ENCODE measurements at regions not wholly inside any gene's neighbourhood (a gene's known extent, or its start where the extent isn't known, plus 50 kb on each side); places are given as distances from the start of the nearest gene placed in this dataset.

DNA sequence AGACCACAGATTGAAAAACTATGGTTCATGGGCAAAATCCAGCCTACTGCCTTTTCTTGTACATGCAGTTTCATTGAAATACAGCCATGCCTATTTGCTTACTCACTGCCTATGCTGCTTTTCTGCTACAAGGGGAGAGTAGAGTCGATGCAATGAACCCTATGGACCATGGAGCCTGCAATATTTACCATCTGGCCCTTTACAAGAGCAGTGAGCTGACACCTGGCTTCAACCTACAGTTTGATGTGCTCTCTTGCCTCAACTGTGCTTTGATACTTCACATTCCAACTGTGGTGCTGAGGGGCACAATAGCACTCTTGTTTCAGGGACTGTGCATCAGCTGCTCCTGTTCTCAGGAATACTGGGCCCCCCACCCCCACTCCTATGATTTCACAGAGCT lies 239.5 kb upstream of the SORL1-AS1 start:
- Histone ChIP-seq H2BK12ac (ENCODE audit: insufficient read length, low read depth, low read length) (no peak overlapping the region), H4K20me1 (ENCODE audit: control insufficient read depth, insufficient read depth, insufficient read length) (no peaks in the 10 kb centered on the region), H3K4ac (ENCODE audit: low read depth, low read length) (no peak overlapping the region), H3K14ac (ENCODE audit: insufficient read depth, low read length) (no peak overlapping the region), H4K91ac (ENCODE audit: insufficient read length, low read depth, low read length) (no peak overlapping the region), H2AK5ac (ENCODE audit: insufficient read length, low read length) (no peak overlapping the region), H2BK120ac (ENCODE audit: low read depth, low read length, poor library complexity, severe bottlenecking) (no peak overlapping the region), H3K27ac (ENCODE audit: insufficient read length, low read depth, low read length) (no peak overlapping the region), H3K56ac (ENCODE audit: insufficient read length, low read depth, low read length) (no peak overlapping the region), H3K4me2 (ENCODE audit: insufficient read depth, insufficient read length, low read length) (no peak overlapping the region), H2AFZ (ENCODE audit: low read length) (no peak overlapping the region), H3K79me2 (ENCODE audit: insufficient read depth, low read length) (no peaks in the 10 kb centered on the region), H3K23ac (ENCODE audit: insufficient read length, low read depth, low read length) (no peak overlapping the region), H3K4me1 (ENCODE audit: insufficient read depth, low read length) (peaks cover 12% of the 10 kb centered on the region), H2BK5ac (ENCODE audit: insufficient read length, low read length) (no peak overlapping the region), H4K5ac (ENCODE audit: insufficient read length, low read depth, low read length) (no peak overlapping the region), H2BK15ac (ENCODE audit: low read depth, low read length) (no peak overlapping the region), H3K79me1 (ENCODE audit: insufficient read depth, low read depth, low read length, poor library complexity, severe bottlenecking) (no peaks in the 10 kb centered on the region), H3K27me3 (ENCODE audit: insufficient read depth, low read length) (no peaks in the 10 kb centered on the region), H2BK20ac (ENCODE audit: low read depth, low read length, poor library complexity, severe bottlenecking) (no peak overlapping the region), H3K23me2 (ENCODE audit: insufficient read length, low read depth, low read length, poor library complexity, severe bottlenecking) (no peaks in the 10 kb centered on the region), H3K9ac (ENCODE audit: extremely low read depth, insufficient read length, low read length) (no peak overlapping the region), H3K9me3 (ENCODE audit: control insufficient read depth, low read depth, low read length) (no peaks in the 10 kb centered on the region), H3T11ph (ENCODE audit: low read length) (no peak overlapping the region), H3K18ac (ENCODE audit: insufficient read length, low read depth, low read length) (no peak overlapping the region), H4K8ac (replicated peaks; ENCODE audit: insufficient read length, low read depth, low read length) (no peak overlapping the region)
- Mint-ChIP-seq H3K9me3 (no peaks in the 10 kb centered on the region), H3K4me1 (peaks cover 27 to 34% of the 10 kb centered on the region in 2 experiments), H3K4me3 (no peak overlapping the region), H3K36me3 (ENCODE audit: insufficient read depth in 1 of 3, low read depth in 3 of 3) (no peaks in the 10 kb centered on the region), H3K27me3 (ENCODE audit: low read depth) (no peaks in the 10 kb centered on the region), H3K27ac (0 out of 7 replicates have a peak overlapping the region, but pooled peaks of 1 of the 3 experiments have one; percentile 7)
- DNase-seq, result no peak
- WGBS (ENCODE audit: extremely low coverage, insufficient read length, low lambda C conversion rate), result no CpG with 5 or more reads among the region's 1 CpG
- TF ChIP-seq, protein P1, sequence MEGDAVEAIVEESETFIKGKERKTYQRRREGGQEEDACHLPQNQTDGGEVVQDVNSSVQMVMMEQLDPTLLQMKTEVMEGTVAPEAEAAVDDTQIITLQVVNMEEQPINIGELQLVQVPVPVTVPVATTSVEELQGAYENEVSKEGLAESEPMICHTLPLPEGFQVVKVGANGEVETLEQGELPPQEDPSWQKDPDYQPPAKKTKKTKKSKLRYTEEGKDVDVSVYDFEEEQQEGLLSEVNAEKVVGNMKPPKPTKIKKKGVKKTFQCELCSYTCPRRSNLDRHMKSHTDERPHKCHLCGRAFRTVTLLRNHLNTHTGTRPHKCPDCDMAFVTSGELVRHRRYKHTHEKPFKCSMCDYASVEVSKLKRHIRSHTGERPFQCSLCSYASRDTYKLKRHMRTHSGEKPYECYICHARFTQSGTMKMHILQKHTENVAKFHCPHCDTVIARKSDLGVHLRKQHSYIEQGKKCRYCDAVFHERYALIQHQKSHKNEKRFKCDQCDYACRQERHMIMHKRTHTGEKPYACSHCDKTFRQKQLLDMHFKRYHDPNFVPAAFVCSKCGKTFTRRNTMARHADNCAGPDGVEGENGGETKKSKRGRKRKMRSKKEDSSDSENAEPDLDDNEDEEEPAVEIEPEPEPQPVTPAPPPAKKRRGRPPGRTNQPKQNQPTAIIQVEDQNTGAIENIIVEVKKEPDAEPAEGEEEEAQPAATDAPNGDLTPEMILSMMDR (conservative IDR thresholded peaks at IDR 0.05), result no peak
